GM12875 (cell line): ENCODE measurements at regions not wholly inside any gene's neighbourhood (a gene's known extent, or its start where the extent isn't known, plus 50 kb on each side); places are given as distances from the start of the nearest gene placed in this dataset.

Source experiments
- H3K4me3 ChIP-seq: one replicate; pipeline ENCODE4 v1.5.1; 2011; ENCODE audit warnings: low read depth, low read length, control low read depth
- CTCF ChIP-seq: IDR thresholded peaks from 2 replicates; pipeline ENCODE4 v1.5.1; 2011; ENCODE audit warnings: low read depth, mild to moderate bottlenecking, control low read depth, inconsistent platforms, low read length, moderate library complexity, borderline replicate concordance; ENCODE audit not compliant: insufficient read depth

- no peak overlapping the region for H3K4me3 ChIP-seq
- TF ChIP-seq CTCF = no peak
These were observed 141.6 kb downstream of the RXFP2 start for GRCh38 chr13:31880851-31881494.

GRCh38 chr13:31881495-31881882 is 142.2 kb downstream of the RXFP2 start:
- H3K4me3 ChIP-seq = no peak overlapping the region
- TF ChIP-seq CTCF = no peak

GRCh38 chr13:31882794-31883193 is 143.5 kb downstream of the RXFP2 start:
- TF ChIP-seq CTCF = no peak
- no peak overlapping the region for H3K4me3 ChIP-seq

GRCh38 chr13:31884556-31884955 is 145.2 kb downstream of the RXFP2 start:
- TF ChIP-seq CTCF = no peak
- no peak overlapping the region for H3K4me3 ChIP-seq

GRCh38 chr13:31885994-31886393 is 145.6 kb upstream of the FRY start:
- H3K4me3 ChIP-seq = no peak overlapping the region
- TF ChIP-seq CTCF = no peak

- TF ChIP-seq CTCF = no peak
- H3K4me3 ChIP-seq = no peak overlapping the region
These were observed 144.3 kb upstream of the FRY start for GRCh38 chr13:31887286-31887685.

- no peak for TF ChIP-seq CTCF
- no peak overlapping the region for H3K4me3 ChIP-seq
These were observed 140.6 kb upstream of the FRY start for GRCh38 chr13:31890946-31891345.
